ENCODE measurements at regions not wholly inside any gene's neighbourhood (a gene's known extent, or its start where the extent isn't known, plus 50 kb on each side); places are given as distances from the start of the nearest gene placed in this dataset.

- no peak for DNase-seq (ENCODE audit: low read depth)
- TF ChIP-seq CTCF (conservative IDR thresholded peaks at IDR 0.05; ENCODE audit: low read depth, low read length), result no peak
- H3K4me3 ChIP-seq (ENCODE audit: low read length), result no peak overlapping the region
Measured at GRCh38 chr3:148420242-148420641, 277.5 kb upstream of the AGTR1 start.

- DNase-seq (ENCODE audit: low read depth), result no peak
- no peak overlapping the region for H3K4me3 ChIP-seq (ENCODE audit: low read length)
- TF ChIP-seq CTCF (conservative IDR thresholded peaks at IDR 0.05; ENCODE audit: low read depth, low read length), result no peak
Measured at GRCh38 chr3:148428862-148429605, 268.7 kb upstream of the AGTR1 start.

- TF ChIP-seq CTCF (conservative IDR thresholded peaks at IDR 0.05; ENCODE audit: low read depth, low read length), result no peak
- DNase-seq (ENCODE audit: low read depth), result no peak
- no peak overlapping the region for H3K4me3 ChIP-seq (ENCODE audit: low read length)
Measured at GRCh38 chr3:148433665-148434064, 264.0 kb upstream of the AGTR1 start.

- H3K4me3 ChIP-seq (ENCODE audit: low read length), result no peak overlapping the region
- DNase-seq (ENCODE audit: low read depth), result no peak
- no peak for TF ChIP-seq CTCF (conservative IDR thresholded peaks at IDR 0.05; ENCODE audit: low read depth, low read length)
Measured at GRCh38 chr3:148435534-148435933, 262.2 kb upstream of the AGTR1 start.

GRCh38 chr3:148439254-148439822, 258.4 kb upstream of the AGTR1 start:
- no peak for DNase-seq (ENCODE audit: low read depth)
- H3K4me3 ChIP-seq (ENCODE audit: low read length), result no peak overlapping the region
- no peak for TF ChIP-seq CTCF (conservative IDR thresholded peaks at IDR 0.05; ENCODE audit: low read depth, low read length)

- no peak overlapping the region for H3K4me3 ChIP-seq (ENCODE audit: low read length)
- no peak for TF ChIP-seq CTCF (conservative IDR thresholded peaks at IDR 0.05; ENCODE audit: low read depth, low read length)
- DNase-seq (ENCODE audit: low read depth), result no peak
Measured at GRCh38 chr3:148441191-148441590, 256.5 kb upstream of the AGTR1 start.

- no peak overlapping the region for H3K4me3 ChIP-seq (ENCODE audit: low read length)
- DNase-seq (ENCODE audit: low read depth), result no peak
- TF ChIP-seq CTCF (conservative IDR thresholded peaks at IDR 0.05; ENCODE audit: low read depth, low read length), result no peak
Measured at GRCh38 chr3:148450819-148451218, 246.9 kb upstream of the AGTR1 start.
